Skin of body (tissue), 1 donor: ENCODE measurements at regions not wholly inside any gene's neighbourhood (a gene's known extent, or its start where the extent isn't known, plus 50 kb on each side); places are given as distances from the start of the nearest gene placed in this dataset.
A peak's percentile ranks its signal among the peaks of the same experiment; 100 is the strongest.

ENCODE experiments used
- DNase-seq: peaks from one replicate; lab custom pipeline; 2025; lab: John Stamatoyannopoulos, UW

- no peak for DNase-seq
Measured at GRCh38 chrX:22660756-22661155, 339.0 kb upstream of the DDX53 start.

- DNase-seq: no peak
Measured at GRCh38 chrX:22662776-22663175, 337.0 kb upstream of the DDX53 start.

GRCh38 chrX:22664826-22665225 is 334.9 kb upstream of the DDX53 start:
- no peak for DNase-seq

- no peak for DNase-seq
Measured at GRCh38 chrX:22665818-22666217, 333.9 kb upstream of the DDX53 start.

- no peak for DNase-seq
Measured at GRCh38 chrX:22666441-22666840, 333.3 kb upstream of the DDX53 start.

- DNase-seq: no peak
Measured at GRCh38 chrX:22674932-22675331, 324.8 kb upstream of the DDX53 start.

GRCh38 chrX:22686138-22686541 is 313.6 kb upstream of the DDX53 start:
- no peak for DNase-seq

- DNase-seq: no peak
Measured at GRCh38 chrX:22689290-22689689, 310.5 kb upstream of the DDX53 start.

- no peak for DNase-seq
Measured at GRCh38 chrX:22690116-22690515, 309.6 kb upstream of the DDX53 start.

GRCh38 chrX:22691966-22692565 is 307.7 kb upstream of the DDX53 start:
- DNase-seq: no peak

GRCh38 chrX:22698151-22698550 is 301.6 kb upstream of the DDX53 start:
- no peak for DNase-seq

GRCh38 chrX:22699581-22700091 is 300.1 kb upstream of the DDX53 start:
- DNase-seq: peak; percentile 3

- no peak for DNase-seq
Measured at GRCh38 chrX:22712942-22713341, 286.8 kb upstream of the DDX53 start.

GRCh38 chrX:22730542-22730941 is 269.2 kb upstream of the DDX53 start:
- DNase-seq: no peak

GRCh38 chrX:22737541-22737940 is 262.2 kb upstream of the DDX53 start:
- DNase-seq: no peak

- DNase-seq: no peak
Measured at GRCh38 chrX:22739276-22739675, 260.5 kb upstream of the DDX53 start.

- DNase-seq: no peak
Measured at GRCh38 chrX:22740836-22741235, 258.9 kb upstream of the DDX53 start.

GRCh38 chrX:22742174-22742573 is 257.6 kb upstream of the DDX53 start:
- DNase-seq: no peak

- no peak for DNase-seq
Measured at GRCh38 chrX:22746081-22746480, 253.7 kb upstream of the DDX53 start.

- no peak for DNase-seq
Measured at GRCh38 chrX:22748093-22748999, 251.4 kb upstream of the DDX53 start.

GRCh38 chrX:22758807-22759481 is 240.8 kb upstream of the DDX53 start:
- DNase-seq: no peak

- DNase-seq: no peak
Measured at GRCh38 chrX:22760513-22761057, 239.2 kb upstream of the DDX53 start.
